ENCODE measurements at regions not wholly inside any gene's neighbourhood (a gene's known extent, or its start where the extent isn't known, plus 50 kb on each side); places are given as distances from the start of the nearest gene placed in this dataset.
A peak's percentile ranks its signal among the peaks of the same experiment; 100 is the strongest.

- DNase-seq (ENCODE audit: low spot score), result no peak
These were observed 105.0 kb downstream of the SPRY2 start for GRCh38 chr13:80235967-80236302.

- no peak for DNase-seq (ENCODE audit: low spot score)
These were observed 105.6 kb downstream of the SPRY2 start for GRCh38 chr13:80235166-80235966.

GRCh38 chr13:80227645-80228044, 113.3 kb downstream of the SPRY2 start:
- no peak for DNase-seq (ENCODE audit: low spot score)

- DNase-seq (ENCODE audit: low spot score), result no peak
These were observed 114.3 kb downstream of the SPRY2 start for GRCh38 chr13:80226645-80227044.

- DNase-seq (ENCODE audit: low spot score), result no peak
These were observed 116.5 kb downstream of the SPRY2 start for GRCh38 chr13:80224468-80224867.

GRCh38 chr13:80217614-80218456, 123.1 kb downstream of the SPRY2 start:
- no peak for DNase-seq (ENCODE audit: low spot score)

GRCh38 chr13:80215368-80215767, 125.6 kb downstream of the SPRY2 start:
- no peak for DNase-seq (ENCODE audit: low spot score)

GRCh38 chr13:80214521-80214991, 126.4 kb downstream of the SPRY2 start:
- peak; percentile 29 for DNase-seq (ENCODE audit: low spot score)

- DNase-seq (ENCODE audit: low spot score), result no peak
These were observed 126.9 kb downstream of the SPRY2 start for GRCh38 chr13:80214050-80214449.

GRCh38 chr13:80213201-80213600, 127.7 kb downstream of the SPRY2 start:
- DNase-seq (ENCODE audit: low spot score), result no peak

GRCh38 chr13:80211566-80211965, 129.4 kb downstream of the SPRY2 start:
- no peak for DNase-seq (ENCODE audit: low spot score)

GRCh38 chr13:80204642-80205041, 136.3 kb downstream of the SPRY2 start:
- DNase-seq (ENCODE audit: low spot score), result no peak

GRCh38 chr13:80203496-80203895, 137.4 kb downstream of the SPRY2 start:
- no peak for DNase-seq (ENCODE audit: low spot score)

- DNase-seq (ENCODE audit: low spot score), result no peak
These were observed 139.0 kb downstream of the SPRY2 start for GRCh38 chr13:80201694-80202468.

- no peak for DNase-seq (ENCODE audit: low spot score)
These were observed 141.2 kb downstream of the SPRY2 start for GRCh38 chr13:80199585-80200292.

- no peak for DNase-seq (ENCODE audit: low spot score)
These were observed 141.9 kb downstream of the SPRY2 start for GRCh38 chr13:80199067-80199466.

GRCh38 chr13:80196756-80197155, 144.2 kb downstream of the SPRY2 start:
- DNase-seq (ENCODE audit: low spot score), result no peak

GRCh38 chr13:80195649-80196048, 145.3 kb downstream of the SPRY2 start:
- no peak for DNase-seq (ENCODE audit: low spot score)

GRCh38 chr13:80189889-80190597, 150.9 kb downstream of the SPRY2 start:
- no peak for DNase-seq (ENCODE audit: low spot score)

GRCh38 chr13:80180740-80181355, 160.1 kb downstream of the SPRY2 start:
- DNase-seq (ENCODE audit: low spot score), result no peak

Data from SK-N-DZ (cell line).